K562 (cell line): ENCODE measurements at regions not wholly inside any gene's neighbourhood (a gene's known extent, or its start where the extent isn't known, plus 50 kb on each side); places are given as distances from the start of the nearest gene placed in this dataset.

Experiments used
- ATAC-seq: fragments of 200-7000 bp; cut with Tn5 transposase; 3 replicates; pipeline ENCODE4 v1.9.1; 2020; ENCODE audit warnings: moderate library complexity
- BruUV-seq: library from RNA; stranded (reverse); fragments of 400-500 nt; replicated peaks from 2 replicates; lab custom pipeline; 2021; lab: Mats Ljungman, UMichigan
- CTCF ChIA-PET: fragments of 300-600 bp; formaldehyde crosslinking; extraction: SDS; loops from one replicate; lab custom pipeline; 2021; ENCODE audit warnings: low intra/inter-chr PET ratio; lab: Yijun Ruan, JAX
- POLR2A ChIA-PET: fragments of 300-600, 350-650 bp; sonication (Branson Sonifier 250); formaldehyde crosslinking; extraction: SDS; loops from one replicate; lab custom pipeline; 2021; ENCODE audit warnings: antibody characterized with exemption, inconsistent platforms; lab: Yijun Ruan, JAX
- DNase-seq, 4 experiments: peaks; one replicate each; pipeline versions ENCODE4 v3.0.0 to v3.0.0-alpha.2; 2011 to 2018; ENCODE audit warnings: low spot score in 3 of 4, mixed read lengths in 3 of 4; ENCODE audit errors: extremely low read depth in 1 of 4
- FAIRE-seq: peaks from 2 replicates; lab custom pipeline; 2011; peaks lifted over from hg19 to GRCh38; lab: Jason Lieb, UNC
- H2AFZ ChIP-seq: 2 replicates; pipeline ENCODE4 v1.6.0; 2011; ENCODE audit warnings: low read depth, low read length, control low read depth, inconsistent platforms
- H3K27ac ChIP-seq: fragments of 200-600 bp; 3 replicates; pipeline ENCODE4 v1.8.0; 2011; ENCODE audit warnings: low read depth, mild to moderate bottlenecking, control low read depth, inconsistent platforms, low read length, moderate library complexity, mixed read lengths; ENCODE audit errors: extremely low read depth
- H3K27me3 ChIP-seq, 2 experiments: fragments of 300-600 bp in 1 of 2; 2 replicates in 1 of 2; 3 replicates in 1 of 2; pipeline versions ENCODE4 v1.6.0 to v1.8.0; 2011; ENCODE audit warnings: inconsistent platforms in 2 of 2, low read length in 2 of 2, mild to moderate bottlenecking in 1 of 2, mixed read lengths in 1 of 2, moderate library complexity in 1 of 2; ENCODE audit not compliant: control insufficient read depth in 2 of 2, insufficient read depth in 2 of 2
- H3K36me3 ChIP-seq: fragments of 300-600 bp; 3 replicates; pipeline ENCODE4 v1.8.0; 2011; ENCODE audit warnings: mild to moderate bottlenecking, low read length, inconsistent platforms; ENCODE audit not compliant: control insufficient read depth, insufficient read depth
- H3K4me1 ChIP-seq, 2 experiments: fragments of 200-600 bp in 1 of 2; replicated peaks in 1 of 2; 2 replicates in 1 of 2; 3 replicates in 1 of 2; pipeline versions ENCODE4 v1.5.1 to v1.8.0; 2011; ENCODE audit warnings: inconsistent platforms in 2 of 2, low read length in 2 of 2, mild to moderate bottlenecking in 1 of 2, mixed read lengths in 1 of 2, moderate library complexity in 1 of 2; ENCODE audit not compliant: control insufficient read depth in 2 of 2, insufficient read depth in 2 of 2
- H3K4me2 ChIP-seq: 2 replicates; pipeline ENCODE4 v1.6.1; 2011; ENCODE audit warnings: low read length, control low read depth, inconsistent platforms, mixed read lengths; ENCODE audit not compliant: insufficient read depth
- H3K4me3 ChIP-seq: fragments of 200-600 bp; sonication (generic), shearing (Covaris generic); 2 replicates; pipeline ENCODE4 v1.5.1; 2016; ENCODE audit warnings: control low read depth, inconsistent platforms
- H3K79me2 ChIP-seq: fragments of 200-600 bp; 3 replicates; pipeline ENCODE4 v1.8.0; 2011; ENCODE audit warnings: low read length, inconsistent platforms; ENCODE audit not compliant: control insufficient read depth, insufficient read depth
- H3K9ac ChIP-seq, 2 experiments: 2 replicates each; pipeline versions ENCODE4 v1.6.0 to v1.6.1; 2011; ENCODE audit warnings: low read depth in 2 of 2, low read length in 2 of 2, control low read depth in 1 of 2, inconsistent platforms in 1 of 2, mild to moderate bottlenecking in 1 of 2, mixed read lengths in 1 of 2; ENCODE audit not compliant: insufficient read depth in 1 of 2
- H3K9me1 ChIP-seq: one replicate; pipeline ENCODE4 v1.6.0; 2011; ENCODE audit warnings: inconsistent platforms, mild to moderate bottlenecking, low read length, moderate library complexity; ENCODE audit not compliant: control insufficient read depth, insufficient read depth
- H3K9me3 ChIP-seq: replicated peaks from 2 replicates; pipeline ENCODE4 v1.5.1; 2011; ENCODE audit warnings: low read depth, low read length, inconsistent platforms; ENCODE audit not compliant: control insufficient read depth, insufficient read depth
- H4K20me1 ChIP-seq: replicated peaks from 2 replicates; pipeline ENCODE4 v1.6.1; 2011; ENCODE audit warnings: low read length, inconsistent platforms, mixed read lengths; ENCODE audit not compliant: control insufficient read depth, insufficient read depth
- ELF4 ChIP-seq: fragments of 450-650 bp; formaldehyde crosslinking; IDR thresholded peaks from 2 replicates; pipeline ENCODE4 v1.4.0; 2022; ENCODE audit warnings: missing genetic modification characterization
- FIP1L1 ChIP-seq: fragments of 200-400 bp; formaldehyde crosslinking; IDR thresholded peaks from 2 replicates; pipeline ENCODE4 v1.6.1; 2018; ENCODE audit warnings: mild to moderate bottlenecking, low read depth, low read length; ENCODE audit not compliant: poor library complexity, severe bottlenecking
- HMG20A ChIP-seq: fragments of 450-650 bp; formaldehyde crosslinking; conservative IDR thresholded peaks from 2 replicates; pipeline ENCODE4 v1.4.0; 2020; ENCODE audit warnings: mild to moderate bottlenecking, mixed read lengths
- ILK ChIP-seq: fragments of 450-650 bp; IDR thresholded peaks from 2 replicates; pipeline ENCODE4 v1.6.1; 2016; ENCODE audit warnings: missing genetic modification characterization, low read depth, mild to moderate bottlenecking, missing compliant biosample characterization, moderate library complexity, borderline replicate concordance
- NRF1 ChIP-seq, 2 experiments: fragments of 450-650 bp; IDR thresholded peaks in 1 of 2; conservative IDR thresholded peaks in 1 of 2; 2 replicates each; pipeline ENCODE4 v1.6.1; 2014; ENCODE audit warnings: mild to moderate bottlenecking in 2 of 2
- PHB ChIP-seq: fragments of 250-450 bp; sonication (Bioruptor Pico); IDR thresholded peaks from 2 replicates; pipeline ENCODE4 v1.5.0; 2021
- STAT5B ChIP-seq: fragments of 250-450 bp; sonication (Bioruptor Pico); IDR thresholded peaks from 2 replicates; pipeline ENCODE4 v1.8.0; 2021; ENCODE audit warnings: mild to moderate bottlenecking, inconsistent platforms
- TAF1 ChIP-seq: IDR thresholded peaks from 2 replicates; pipeline ENCODE4 v1.6.1; 2011; ENCODE audit warnings: mild to moderate bottlenecking, low read length, moderate library complexity; ENCODE audit not compliant: insufficient read depth, control insufficient read depth, severe bottlenecking; ENCODE audit errors: extremely low read depth
- ZC3H11A ChIP-seq: IDR thresholded peaks from 2 replicates; pipeline ENCODE4 v1.6.1; 2012; ENCODE audit warnings: low read depth, low read length, improper control_type of control experiment
- ZEB2 ChIP-seq: fragments of 450-650 bp; IDR thresholded peaks from 2 replicates; pipeline ENCODE4 v1.6.1; 2016
- ZFX ChIP-seq: sonication (generic); formaldehyde crosslinking; IDR thresholded peaks from 2 replicates; pipeline ENCODE4 v1.8.0; 2022; ENCODE audit warnings: mild to moderate bottlenecking, missing genetic modification reagents, moderate library complexity
- ZNF124 ChIP-seq: sonication (generic); formaldehyde crosslinking; IDR thresholded peaks from 2 replicates; pipeline ENCODE4 v1.8.1; 2022; ENCODE audit warnings: missing genetic modification reagents
- ZNF140 ChIP-seq: fragments of 250-450 bp; sonication (Bioruptor Pico); IDR thresholded peaks from 2 replicates; pipeline ENCODE4 v1.8.0; 2021; ENCODE audit warnings: moderate library complexity, mild to moderate bottlenecking, inconsistent platforms
- ZNF384 ChIP-seq: IDR thresholded peaks from 2 replicates; pipeline ENCODE4 v1.6.1; 2012; ENCODE audit warnings: low read depth, low read length, improper control_type of control experiment
- WGBS: fragments of 100-300 bp; shearing (Covaris generic); methylation state at CpG from one replicate; pipeline ENCODE4 v1.1.6; 2016; ENCODE audit warnings: low coverage, mixed read lengths; ENCODE audit not compliant: insufficient coverage; ENCODE audit errors: missing lambda C conversion rate; 5-methylcytosine and 5-hydroxymethylcytosine counted together
- in situ Hi-C: fragments of 300-500 bp; cut with MboI; formaldehyde crosslinking; loops from 4 replicates; pipeline ENCODE4 v1.15.0; 2018; ENCODE audit warnings: inconsistent platforms, mixed read lengths
- intact Hi-C: fragments of 100-400 bp; cut with micrococcal nuclease; formaldehyde crosslinking; loops from 2 replicates; pipeline ENCODE4 v1.14.2; 2022

DNA sequence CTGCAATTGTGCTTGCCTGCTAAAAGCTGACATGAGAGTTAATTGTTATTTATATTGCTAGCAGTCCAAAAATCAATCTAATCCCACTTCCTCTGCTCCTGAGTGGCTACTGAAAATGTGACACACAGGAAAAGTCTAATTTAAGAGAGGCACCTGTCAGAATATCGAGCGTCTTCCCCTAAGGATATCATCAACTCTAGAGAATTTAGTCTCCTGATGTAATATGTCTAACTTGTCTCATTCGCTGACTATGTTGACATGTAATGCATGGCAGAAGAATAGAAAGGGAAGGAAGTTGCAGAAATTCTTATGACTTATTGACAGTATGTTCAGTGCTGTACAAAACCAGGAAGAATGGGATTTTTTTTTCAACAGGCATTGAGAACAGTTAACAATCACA, 893.4 kb upstream of the CDH8 start:
- CTCF ChIA-PET, result no interaction called here
- no peaks in the 10 kb centered on the region for H3K27me3 ChIP-seq
- no TSS peak for BruUV-seq
- H3K4me1 ChIP-seq, result no peaks in the 10 kb centered on the region
- H3K9ac ChIP-seq, result no peak overlapping the region
- no peak overlapping the region for H3K4me2 ChIP-seq
- no peak for FAIRE-seq
- ATAC-seq, result no peak
- no peaks in the 10 kb centered on the region for H4K20me1 ChIP-seq
- H3K27ac ChIP-seq, result no peak overlapping the region
- H3K9me3 ChIP-seq, result no peaks in the 10 kb centered on the region
- H3K79me2 ChIP-seq, result no peaks in the 10 kb centered on the region
- TF ChIP-seq STAT5B (CRISPR knock-in tag) (no peak), ZNF124 (no peak), ZC3H11A (no peak), ZNF140 (CRISPR knock-in tag) (no peak), ZNF384 (no peak), ZFX (no peak), FIP1L1 (no peak), HMG20A (CRISPR knock-in tag) (no peak), ILK (tag) (no peak), ELF4 (no peak), PHB (no peak), TAF1 (no peak), NRF1 (conservative IDR thresholded peaks at IDR 0.05 in 1 of 2, IDR thresholded peaks at IDR 0.05 in 1 of 2) (no peak), ZEB2 (no peak)
- H2AFZ ChIP-seq, result no peak overlapping the region
- POLR2A ChIA-PET, result no interaction called here
- in situ Hi-C loops, result no loop called here
- no peaks in the 10 kb centered on the region for H3K9me1 ChIP-seq
- DNase-seq, result no peak
- H3K36me3 ChIP-seq, result no peaks in the 10 kb centered on the region
- intact Hi-C loops, result no loop called here
- H3K4me3 ChIP-seq, result no peak overlapping the region
- 0% methylated on average over 3 of the region's 3 CpGs for WGBS
